Neural crest cell (in vitro differentiated cells): ENCODE measurements at regions not wholly inside any gene's neighbourhood (a gene's known extent, or its start where the extent isn't known, plus 50 kb on each side); places are given as distances from the start of the nearest gene placed in this dataset.
A peak's percentile ranks its signal among the peaks of the same experiment; 100 is the strongest.
"Not testable (repeated sequence)": the region's sequence is repeated elsewhere in the genome, so short reads cannot be mapped to it uniquely, and the experiment has no call there.

ENCODE experiments used
- DNase-seq: peaks from one replicate; pipeline ENCODE4 v3.0.0; 2021; ENCODE audit warnings: low read depth, mixed read lengths, low spot score
- H3K27ac Mint-ChIP-seq: one replicate; pipeline ENCODE4 v1.8.0; 2021; ENCODE audit warnings: mild to moderate bottlenecking, mixed read lengths; ENCODE audit not compliant: unreplicated experiment
- H3K27me3 Mint-ChIP-seq: 2 replicates; pipeline ENCODE4 v1.8.0; 2021; ENCODE audit warnings: low read depth, mild to moderate bottlenecking, mixed read lengths
- H3K36me3 Mint-ChIP-seq: 2 replicates; pipeline ENCODE4 v1.8.0; 2021; ENCODE audit warnings: low read depth, mild to moderate bottlenecking, mixed read lengths
- H3K4me1 Mint-ChIP-seq: 2 replicates; pipeline ENCODE4 v1.8.0; 2021; ENCODE audit warnings: mixed read lengths
- H3K4me3 Mint-ChIP-seq: one replicate; pipeline ENCODE4 v1.8.0; 2021; ENCODE audit warnings: mild to moderate bottlenecking, mixed read lengths
- H3K9me3 Mint-ChIP-seq: 2 replicates; pipeline ENCODE4 v1.8.0; 2021; ENCODE audit warnings: mixed read lengths
- CTCF ChIP-seq: fragments of 200-600 bp; sonication (generic); conservative IDR thresholded peaks from 2 replicates; pipeline ENCODE4 v1.5.0; 2021; ENCODE audit warnings: antibody characterized with exemption, mild to moderate bottlenecking

GRCh38 chrX:63525491-63525890 is 174.4 kb upstream of the SPIN4 start:
- TF ChIP-seq CTCF: no peak
- Mint-ChIP-seq H3K27ac (no peak overlapping the region), H3K36me3 (peaks cover 13% of the 10 kb centered on the region), H3K27me3 (no peaks in the 10 kb centered on the region), H3K4me3 (no peak overlapping the region), H3K9me3 (no peaks in the 10 kb centered on the region), H3K4me1 (peaks cover 1% of the 10 kb centered on the region)
- no peak for DNase-seq

- not testable (repeated sequence) for H3K27me3 Mint-ChIP-seq, H3K36me3 Mint-ChIP-seq, H3K9me3 Mint-ChIP-seq, H3K4me1 Mint-ChIP-seq, DNase-seq
- Mint-ChIP-seq H3K27ac (peak overlapping the region; percentile 87), H3K4me3 (peak overlapping the region; percentile 38)
These were observed 168.2 kb upstream of the SPIN4 start for GRCh38 chrX:63519368-63519767.

- Mint-ChIP-seq H3K36me3 (no peaks in the 10 kb centered on the region), H3K4me1 (no peaks in the 10 kb centered on the region), H3K27me3 (no peaks in the 10 kb centered on the region), H3K4me3 (no peak overlapping the region), H3K27ac (no peak overlapping the region), H3K9me3 (no peaks in the 10 kb centered on the region)
- DNase-seq: no peak
- TF ChIP-seq CTCF: no peak
These were observed 163.5 kb upstream of the SPIN4 start for GRCh38 chrX:63514569-63515080.

- Mint-ChIP-seq H3K27ac (no peak overlapping the region), H3K27me3 (no peaks in the 10 kb centered on the region), H3K4me1 (no peaks in the 10 kb centered on the region), H3K9me3 (no peaks in the 10 kb centered on the region), H3K36me3 (no peaks in the 10 kb centered on the region), H3K4me3 (no peak overlapping the region)
- no peak for DNase-seq
- no peak for TF ChIP-seq CTCF
These were observed 162.9 kb upstream of the SPIN4 start for GRCh38 chrX:63513825-63514568.

- no peak for TF ChIP-seq CTCF
- no peak for DNase-seq
- H3K4me1 Mint-ChIP-seq: no peaks in the 10 kb centered on the region
- H3K27me3 Mint-ChIP-seq: no peaks in the 10 kb centered on the region
- no peak overlapping the region for H3K4me3 Mint-ChIP-seq
- no peaks in the 10 kb centered on the region for H3K36me3 Mint-ChIP-seq
- H3K9me3 Mint-ChIP-seq: no peaks in the 10 kb centered on the region
- H3K27ac Mint-ChIP-seq: no peak overlapping the region
These were observed 160.2 kb upstream of the SPIN4 start for GRCh38 chrX:63511361-63511760.

GRCh38 chrX:63508668-63509067 is 157.5 kb upstream of the SPIN4 start:
- DNase-seq: no peak
- TF ChIP-seq CTCF: no peak
- H3K27ac Mint-ChIP-seq: no peak overlapping the region
- H3K4me3 Mint-ChIP-seq: no peak overlapping the region
- H3K4me1 Mint-ChIP-seq: peaks cover 7% of the 10 kb centered on the region
- H3K36me3 Mint-ChIP-seq: peaks cover under 1% of the 10 kb centered on the region
- H3K9me3 Mint-ChIP-seq: peaks cover 1% of the 10 kb centered on the region
- no peaks in the 10 kb centered on the region for H3K27me3 Mint-ChIP-seq
